GM12891 (cell line): ENCODE measurements at regions not wholly inside any gene's neighbourhood (a gene's known extent, or its start where the extent isn't known, plus 50 kb on each side); places are given as distances from the start of the nearest gene placed in this dataset.
"Not testable (repeated sequence)": the region's sequence is repeated elsewhere in the genome, so short reads cannot be mapped to it uniquely, and the experiment has no call there.

Experiments
- DNase-seq: peaks from one replicate; pipeline ENCODE4 v3.0.0; 2011; ENCODE audit warnings: low spot score; ENCODE audit not compliant: insufficient read length
- FAIRE-seq: peaks from 2 replicates; lab custom pipeline; 2011; peaks lifted over from hg19 to GRCh38; lab: Jason Lieb, UNC
- PAX5 ChIP-seq: IDR thresholded peaks from 2 replicates; pipeline ENCODE4 v1.6.1; 2011; ENCODE audit warnings: low read length, moderate library complexity, mild to moderate bottlenecking; ENCODE audit not compliant: insufficient read depth, severe bottlenecking
- POLR2A ChIP-seq: IDR thresholded peaks from 2 replicates; pipeline ENCODE4 v1.6.1; 2011; ENCODE audit warnings: low read depth, low read length, control low read depth
- POLR2AphosphoS5 ChIP-seq: IDR thresholded peaks from 2 replicates; pipeline ENCODE4 v1.6.1; 2011; ENCODE audit warnings: low read depth, low read length, control low read depth
- POU2F2 ChIP-seq: IDR thresholded peaks from 2 replicates; pipeline ENCODE4 v1.6.1; 2011; ENCODE audit warnings: low read depth, mild to moderate bottlenecking, control low read depth, low read length, moderate library complexity
- SPI1 ChIP-seq: IDR thresholded peaks from 2 replicates; pipeline ENCODE4 v1.6.1; 2011; ENCODE audit warnings: low read depth, low read length, control low read depth
- TAF1 ChIP-seq: IDR thresholded peaks from 2 replicates; pipeline ENCODE4 v1.6.1; 2011; ENCODE audit warnings: low read depth, low read length, control low read depth

- DNase-seq (no peak), FAIRE-seq (no peak)
- no peak for TF ChIP-seq PAX5
- no peak for TF ChIP-seq POU2F2
- no peak for TF ChIP-seq SPI1
- TF ChIP-seq TAF1 = no peak
- no peak for TF ChIP-seq POLR2AphosphoS5
- TF ChIP-seq POLR2A = no peak
Measured at GRCh38 chr2:78718473-78718872, 307.0 kb upstream of the REG3G start.

GRCh38 chr2:78721355-78722033 lies 304.0 kb upstream of the REG3G start:
- no peak for FAIRE-seq
- TF ChIP-seq POLR2A (no peak), POU2F2 (no peak), SPI1 (no peak), POLR2AphosphoS5 (no peak), PAX5 (no peak), TAF1 (no peak)
- DNase-seq = no peak

GRCh38 chr2:78734221-78734620 lies 291.3 kb upstream of the REG3G start:
- DNase-seq (no peak), FAIRE-seq (no peak)
- TF ChIP-seq POLR2A (no peak), POU2F2 (no peak), SPI1 (no peak), PAX5 (no peak), POLR2AphosphoS5 (no peak), TAF1 (no peak)

GRCh38 chr2:78739282-78739681 lies 286.2 kb upstream of the REG3G start:
- DNase-seq (no peak), FAIRE-seq (no peak)
- TF ChIP-seq TAF1 = no peak
- TF ChIP-seq PAX5 = no peak
- TF ChIP-seq POLR2A = no peak
- TF ChIP-seq POLR2AphosphoS5 = no peak

- no peak for TF ChIP-seq SPI1
- DNase-seq = no peak
- FAIRE-seq = no peak
Measured at GRCh38 chr2:78749638-78750037, 275.9 kb upstream of the REG3G start.

- no peak for FAIRE-seq
- TF ChIP-seq PAX5 (no peak), SPI1 (no peak), POLR2A (no peak), TAF1 (no peak), POU2F2 (no peak), POLR2AphosphoS5 (no peak)
Measured at GRCh38 chr2:78750219-78750618, 275.3 kb upstream of the REG3G start.

GRCh38 chr2:78754930-78755329 lies 270.6 kb upstream of the REG3G start:
- no peak for FAIRE-seq
- TF ChIP-seq POU2F2 (no peak), POLR2AphosphoS5 (no peak), TAF1 (no peak), PAX5 (no peak), SPI1 (no peak), POLR2A (no peak)
- no peak for DNase-seq

More at GRCh38 chr2:78750219-78750618, 275.3 kb upstream of the REG3G start:
- DNase-seq = no peak

GRCh38 chr2:78757191-78757590 lies 268.3 kb upstream of the REG3G start:
- no peak for DNase-seq
- FAIRE-seq = no peak
- TF ChIP-seq TAF1 = no peak
- TF ChIP-seq POLR2AphosphoS5 = no peak
- no peak for TF ChIP-seq SPI1
- TF ChIP-seq POLR2A = no peak
- TF ChIP-seq PAX5 = no peak
- TF ChIP-seq POU2F2 = no peak

- TF ChIP-seq SPI1 (no peak), POLR2A (no peak), PAX5 (no peak), POLR2AphosphoS5 (no peak), TAF1 (no peak), POU2F2 (no peak)
- DNase-seq = no peak
- no peak for FAIRE-seq
Measured at GRCh38 chr2:78757640-78758039, 267.9 kb upstream of the REG3G start.

- DNase-seq, FAIRE-seq: not testable (repeated sequence)
Measured at GRCh38 chr2:78758765-78759164, 266.7 kb upstream of the REG3G start.

- FAIRE-seq (no peak), DNase-seq (no peak)
- TF ChIP-seq POLR2A = no peak
Measured at GRCh38 chr2:78766459-78766858, 259.0 kb upstream of the REG3G start.
